Astrocyte (in vitro differentiated cells and primary cell): ENCODE measurements at regions not wholly inside any gene's neighbourhood (a gene's known extent, or its start where the extent isn't known, plus 50 kb on each side); places are given as distances from the start of the nearest gene placed in this dataset.

Source experiments
- CTCF ChIP-seq: IDR thresholded peaks from 2 replicates; pipeline ENCODE4 v1.5.1; 2011; ENCODE audit warnings: low read depth, mild to moderate bottlenecking, inconsistent platforms, low read length, moderate library complexity; ENCODE audit not compliant: insufficient read depth
- EZH2 ChIP-seq: IDR thresholded peaks from 2 replicates; pipeline ENCODE4 v1.6.1; 2012; ENCODE audit warnings: mild to moderate bottlenecking, low read length, inconsistent platforms; ENCODE audit not compliant: insufficient read depth

GRCh38 chr2:111616651-111617218, 267.3 kb downstream of the ANAPC1 start:
- TF ChIP-seq CTCF (no peak), EZH2 (no peak)
